GM12878 (cell line): ENCODE measurements at regions not wholly inside any gene's neighbourhood (a gene's known extent, or its start where the extent isn't known, plus 50 kb on each side); places are given as distances from the start of the nearest gene placed in this dataset.

Source experiments
- ATAC-seq: fragments of 200-7000 bp; cut with Tn5 transposase; 3 replicates; pipeline ENCODE4 v1.9.1; 2020; ENCODE audit warnings: mild to moderate bottlenecking, moderate library complexity
- BruUV-seq: library from RNA; stranded (reverse); fragments of 400-500 nt; replicated peaks from 2 replicates; lab custom pipeline; 2021; lab: Mats Ljungman, UMichigan
- CTCF ChIA-PET: fragments of 300-600 bp; sonication (Branson Sonifier 250); formaldehyde crosslinking; extraction: SDS; loops from one replicate; lab custom pipeline; 2021; ENCODE audit warnings: inconsistent platforms; lab: Yijun Ruan, JAX
- POLR2A ChIA-PET: fragments of 350-600 bp; formaldehyde crosslinking; extraction: SDS; loops from one replicate; lab custom pipeline; 2021; ENCODE audit warnings: inconsistent platforms; lab: Charles Lee
- RAD21 ChIA-PET: fragments of 300-600 bp; sonication (Branson Sonifier 250); formaldehyde crosslinking; loops from one replicate; lab custom pipeline; 2023; ENCODE audit warnings: antibody characterized with exemption; ENCODE audit not compliant: unreplicated experiment; lab: Charles Lee
- SMC1A ChIA-PET: fragments of 300-600 bp; sonication (Branson Sonifier 250); formaldehyde crosslinking; loops from one replicate; lab custom pipeline; 2023; ENCODE audit not compliant: unreplicated experiment, uncharacterized antibody; lab: Charles Lee
- DNase-seq: peaks from one replicate; pipeline ENCODE4 v3.0.0-alpha.2; 2011; ENCODE audit warnings: low read depth, low spot score
- FAIRE-seq: peaks from 3 replicates; lab custom pipeline; 2011; peaks lifted over from hg19 to GRCh38; lab: Jason Lieb, UNC
- H2AFZ ChIP-seq: 2 replicates; pipeline ENCODE4 v1.6.0; 2011; ENCODE audit warnings: low read depth, low read length, control low read depth; ENCODE audit not compliant: control insufficient read depth
- H3K27ac ChIP-seq: 2 replicates; pipeline ENCODE4 v1.5.1; 2011; ENCODE audit warnings: control low read depth; ENCODE audit not compliant: control insufficient read depth, insufficient read depth
- H3K27me3 ChIP-seq, 2 experiments: replicated peaks in 1 of 2; 2 replicates each; pipeline versions ENCODE4 v1.6.0 to v1.6.1; 2011; ENCODE audit warnings: low read length in 1 of 2; ENCODE audit not compliant: control insufficient read depth in 2 of 2, insufficient read depth in 2 of 2
- H3K36me3 ChIP-seq, 2 experiments: 2 replicates each; pipeline ENCODE4 v1.5.1; 2011; ENCODE audit warnings: low read length in 1 of 2; ENCODE audit not compliant: control insufficient read depth in 2 of 2, insufficient read depth in 2 of 2
- H3K4me1 ChIP-seq: 2 replicates; pipeline ENCODE4 v1.6.1; 2011; ENCODE audit warnings: mild to moderate bottlenecking, low read length, moderate library complexity, mixed read lengths; ENCODE audit not compliant: control insufficient read depth, insufficient read depth
- H3K4me2 ChIP-seq: 2 replicates; pipeline ENCODE4 v1.6.0; 2011; ENCODE audit warnings: control low read depth; ENCODE audit not compliant: control insufficient read depth, insufficient read depth
- H3K4me3 ChIP-seq: fragments of 200-600 bp; sonication (generic); 2 replicates; pipeline ENCODE4 v1.5.1; 2016
- H3K79me2 ChIP-seq: 2 replicates; pipeline ENCODE4 v1.6.0; 2011; ENCODE audit warnings: low read length; ENCODE audit not compliant: control insufficient read depth, insufficient read depth
- H3K9ac ChIP-seq: 2 replicates; pipeline ENCODE4 v1.8.0; 2011; ENCODE audit warnings: low read length, control low read depth, mixed read lengths; ENCODE audit not compliant: control insufficient read depth, insufficient read depth
- H3K9me3 ChIP-seq: replicated peaks from 3 replicates; pipeline ENCODE4 v1.5.1; 2011; ENCODE audit warnings: mild to moderate bottlenecking, low read length; ENCODE audit not compliant: control insufficient read depth, insufficient read depth
- H4K20me1 ChIP-seq: 2 replicates; pipeline ENCODE4 v1.6.0; 2011; ENCODE audit not compliant: control insufficient read depth, insufficient read depth
- BRCA1 ChIP-seq: IDR thresholded peaks from 2 replicates; pipeline ENCODE4 v1.6.1; 2011; ENCODE audit warnings: low read depth, low read length, improper control_type of control experiment
- CREM ChIP-seq: IDR thresholded peaks from 2 replicates; pipeline ENCODE4 v1.6.1; 2014; ENCODE audit warnings: antibody characterized with exemption, low read depth
- E4F1 ChIP-seq: fragments of 450-650 bp; IDR thresholded peaks from 2 replicates; pipeline ENCODE4 v1.6.1; 2018; ENCODE audit warnings: borderline replicate concordance, mild to moderate bottlenecking; ENCODE audit not compliant: partially characterized antibody
- FOXK2 ChIP-seq: fragments of 450-650 bp; IDR thresholded peaks from 2 replicates; pipeline ENCODE4 v1.6.1; 2017; ENCODE audit warnings: mild to moderate bottlenecking, moderate library complexity
- GATAD2B ChIP-seq: fragments of 450-650 bp; conservative IDR thresholded peaks from 2 replicates; pipeline ENCODE4 v1.6.1; 2017; ENCODE audit warnings: low read depth, mild to moderate bottlenecking, moderate library complexity
- HDAC2 ChIP-seq: fragments of 200-600 bp; sonication (generic); IDR thresholded peaks from 2 replicates; pipeline ENCODE4 v1.6.1; 2017
- MEF2B ChIP-seq: fragments of 450-650 bp; IDR thresholded peaks from 2 replicates; pipeline ENCODE4 v1.6.1; 2018; ENCODE audit warnings: mild to moderate bottlenecking, moderate library complexity; ENCODE audit not compliant: partially characterized antibody, poor library complexity, severe bottlenecking
- NFXL1 ChIP-seq: fragments of 450-650 bp; IDR thresholded peaks from 2 replicates; pipeline ENCODE4 v1.6.1; 2017; ENCODE audit warnings: antibody characterized with exemption, mild to moderate bottlenecking, borderline replicate concordance
- PAX5 ChIP-seq: IDR thresholded peaks from 2 replicates; pipeline ENCODE4 v1.6.1; 2011; ENCODE audit warnings: low read depth, low read length, borderline replicate concordance
- SIX5 ChIP-seq: IDR thresholded peaks from 2 replicates; pipeline ENCODE4 v1.6.1; 2011; ENCODE audit warnings: mild to moderate bottlenecking, low read depth, low read length, moderate library complexity; ENCODE audit not compliant: severe bottlenecking
- SPI1 ChIP-seq: IDR thresholded peaks from 2 replicates; pipeline ENCODE4 v1.6.1; 2011; ENCODE audit warnings: low read depth, mild to moderate bottlenecking, low read length, moderate library complexity, borderline replicate concordance; ENCODE audit not compliant: insufficient read depth
- SREBF1 ChIP-seq: IDR thresholded peaks from 2 replicates; pipeline ENCODE4 v1.6.1; 2012; ENCODE audit warnings: mild to moderate bottlenecking, low read length
- TAF1 ChIP-seq: IDR thresholded peaks from 2 replicates; pipeline ENCODE4 v1.6.1; 2011; ENCODE audit warnings: mild to moderate bottlenecking, low read depth, low read length, borderline replicate concordance
- YY1 ChIP-seq: IDR thresholded peaks from 2 replicates; pipeline ENCODE4 v1.6.1; 2011; ENCODE audit warnings: low read depth, mild to moderate bottlenecking, low read length
- ZBTB33 ChIP-seq: fragments of 450-650 bp; IDR thresholded peaks from 2 replicates; pipeline ENCODE4 v1.6.1; 2017; ENCODE audit warnings: mild to moderate bottlenecking
- WGBS: methylation state at CpG from one replicate; pipeline ENCODE4 v1.1.6; 2016; ENCODE audit warnings: low lambda C conversion rate; ENCODE audit not compliant: insufficient replicate concordance, insufficient coverage; ENCODE audit errors: missing lambda C conversion rate; 5-methylcytosine and 5-hydroxymethylcytosine counted together
- in situ Hi-C: fragments of 300-500 bp; cut with MboI; formaldehyde crosslinking; loops from 9 replicates; pipeline ENCODE4 v1.14.3; 2018; ENCODE audit warnings: mixed read lengths
- intact Hi-C: fragments of 100-400 bp; cut with micrococcal nuclease; formaldehyde crosslinking; loops from one replicate; pipeline ENCODE4 v1.14.2; 2022; ENCODE audit not compliant: unreplicated experiment
- TF ChIP-seq, protein P1 (sequence below): fragments of 450-650 bp; IDR thresholded peaks from 2 replicates; pipeline ENCODE4 v1.6.1; 2016; ENCODE audit warnings: mild to moderate bottlenecking, moderate library complexity, borderline replicate concordance
- TF ChIP-seq, protein P2 (sequence below): IDR thresholded peaks from 2 replicates; pipeline ENCODE4 v1.6.1; 2012; ENCODE audit warnings: low read depth, low read length, improper control_type of control experiment

DNA sequence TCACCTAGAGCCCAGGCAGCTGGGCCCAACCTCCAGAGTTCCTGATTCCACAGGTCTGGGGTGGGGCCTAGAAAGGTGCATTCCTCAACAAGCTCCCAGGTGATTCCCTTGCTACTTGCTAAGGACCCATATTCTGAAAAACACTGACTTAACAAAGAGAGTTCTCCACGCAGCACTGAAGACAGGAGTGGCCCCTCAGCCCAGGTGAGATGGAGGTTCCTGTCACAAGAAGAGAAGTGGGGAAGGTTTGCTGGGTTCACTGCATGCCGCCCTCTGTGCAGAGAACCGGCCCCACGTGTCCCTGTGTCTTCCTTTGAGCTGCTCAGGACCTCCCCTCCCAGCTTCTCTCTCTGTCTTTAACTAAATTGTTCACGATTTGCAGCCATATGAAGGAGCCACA is 201.4 kb upstream of the DDX18 start:
- ChIA-PET SMC1A (no interaction called here), RAD21 (no interaction called here), POLR2A (no interaction called here), CTCF (no interaction called here)
- no peaks in the 10 kb centered on the region for H3K4me1 ChIP-seq
- no peaks in the 10 kb centered on the region for H4K20me1 ChIP-seq
- no peak for DNase-seq
- no TSS peak for BruUV-seq
- H3K27me3 ChIP-seq, result no peaks in the 10 kb centered on the region
- no peaks in the 10 kb centered on the region for H3K36me3 ChIP-seq
- ATAC-seq, result no peak
- H3K27ac ChIP-seq, result no peak overlapping the region
- WGBS, result 7% methylated on average over 5 of the region's 5 CpGs
- no peak for FAIRE-seq
- intact Hi-C loops (no loop called here), in situ Hi-C loops (no loop called here)
- H3K79me2 ChIP-seq, result no peaks in the 10 kb centered on the region
- H3K4me3 ChIP-seq, result no peak overlapping the region
- no peaks in the 10 kb centered on the region for H3K9me3 ChIP-seq
- H3K9ac ChIP-seq, result no peak overlapping the region
- TF ChIP-seq HDAC2 (no peak), FOXK2 (no peak), BRCA1 (no peak), ZBTB33 (no peak), PAX5 (no peak), CREM (no peak), MEF2B (no peak), E4F1 (no peak), SPI1 (no peak), SREBF1 (no peak), TAF1 (no peak), YY1 (no peak), GATAD2B (no peak), SIX5 (no peak), NFXL1 (no peak)
- TF ChIP-seq, protein P1, sequence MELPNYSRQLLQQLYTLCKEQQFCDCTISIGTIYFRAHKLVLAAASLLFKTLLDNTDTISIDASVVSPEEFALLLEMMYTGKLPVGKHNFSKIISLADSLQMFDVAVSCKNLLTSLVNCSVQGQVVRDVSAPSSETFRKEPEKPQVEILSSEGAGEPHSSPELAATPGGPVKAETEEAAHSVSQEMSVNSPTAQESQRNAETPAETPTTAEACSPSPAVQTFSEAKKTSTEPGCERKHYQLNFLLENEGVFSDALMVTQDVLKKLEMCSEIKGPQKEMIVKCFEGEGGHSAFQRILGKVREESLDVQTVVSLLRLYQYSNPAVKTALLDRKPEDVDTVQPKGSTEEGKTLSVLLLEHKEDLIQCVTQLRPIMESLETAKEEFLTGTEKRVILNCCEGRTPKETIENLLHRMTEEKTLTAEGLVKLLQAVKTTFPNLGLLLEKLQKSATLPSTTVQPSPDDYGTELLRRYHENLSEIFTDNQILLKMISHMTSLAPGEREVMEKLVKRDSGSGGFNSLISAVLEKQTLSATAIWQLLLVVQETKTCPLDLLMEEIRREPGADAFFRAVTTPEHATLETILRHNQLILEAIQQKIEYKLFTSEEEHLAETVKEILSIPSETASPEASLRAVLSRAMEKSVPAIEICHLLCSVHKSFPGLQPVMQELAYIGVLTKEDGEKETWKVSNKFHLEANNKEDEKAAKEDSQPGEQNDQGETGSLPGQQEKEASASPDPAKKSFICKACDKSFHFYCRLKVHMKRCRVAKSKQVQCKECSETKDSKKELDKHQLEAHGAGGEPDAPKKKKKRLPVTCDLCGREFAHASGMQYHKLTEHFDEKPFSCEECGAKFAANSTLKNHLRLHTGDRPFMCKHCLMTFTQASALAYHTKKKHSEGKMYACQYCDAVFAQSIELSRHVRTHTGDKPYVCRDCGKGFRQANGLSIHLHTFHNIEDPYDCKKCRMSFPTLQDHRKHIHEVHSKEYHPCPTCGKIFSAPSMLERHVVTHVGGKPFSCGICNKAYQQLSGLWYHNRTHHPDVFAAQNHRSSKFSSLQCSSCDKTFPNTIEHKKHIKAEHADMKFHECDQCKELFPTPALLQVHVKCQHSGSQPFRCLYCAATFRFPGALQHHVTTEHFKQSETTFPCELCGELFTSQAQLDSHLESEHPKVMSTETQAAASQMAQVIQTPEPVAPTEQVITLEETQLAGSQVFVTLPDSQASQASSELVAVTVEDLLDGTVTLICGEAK, result no peak
- TF ChIP-seq, protein P2, sequence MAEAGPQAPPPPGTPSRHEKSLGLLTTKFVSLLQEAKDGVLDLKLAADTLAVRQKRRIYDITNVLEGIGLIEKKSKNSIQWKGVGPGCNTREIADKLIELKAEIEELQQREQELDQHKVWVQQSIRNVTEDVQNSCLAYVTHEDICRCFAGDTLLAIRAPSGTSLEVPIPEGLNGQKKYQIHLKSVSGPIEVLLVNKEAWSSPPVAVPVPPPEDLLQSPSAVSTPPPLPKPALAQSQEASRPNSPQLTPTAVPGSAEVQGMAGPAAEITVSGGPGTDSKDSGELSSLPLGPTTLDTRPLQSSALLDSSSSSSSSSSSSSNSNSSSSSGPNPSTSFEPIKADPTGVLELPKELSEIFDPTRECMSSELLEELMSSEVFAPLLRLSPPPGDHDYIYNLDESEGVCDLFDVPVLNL, result no peak
- no peak overlapping the region for H3K4me2 ChIP-seq
- H2AFZ ChIP-seq, result no peak overlapping the region
